WERI-Rb-1 (cell line): ENCODE measurements at regions not wholly inside any gene's neighbourhood (a gene's known extent, or its start where the extent isn't known, plus 50 kb on each side); places are given as distances from the start of the nearest gene placed in this dataset.

Source experiments
- DNase-seq: peaks from one replicate; pipeline ENCODE4 v3.0.0-alpha.2; 2020
- H3K27ac ChIP-seq: fragments of 250-450 bp; sonication (Bioruptor Pico); 2 replicates; pipeline ENCODE4 v1.5.1; 2020; ENCODE audit warnings: mild to moderate bottlenecking, moderate library complexity
- H3K27me3 ChIP-seq: fragments of 250-450 bp; sonication (Bioruptor Pico); 2 replicates; pipeline ENCODE4 v1.5.1; 2021; ENCODE audit warnings: mild to moderate bottlenecking, low read depth, moderate library complexity; ENCODE audit not compliant: insufficient read depth, severe bottlenecking
- H3K36me3 ChIP-seq: fragments of 250-450 bp; sonication (Bioruptor Pico); 2 replicates; pipeline ENCODE4 v1.5.1; 2020; ENCODE audit warnings: mild to moderate bottlenecking, moderate library complexity
- H3K4me3 ChIP-seq: 2 replicates; pipeline ENCODE4 v1.5.1; 2011; ENCODE audit warnings: low read depth, mild to moderate bottlenecking, control low read depth, low read length
- H3K9me3 ChIP-seq: fragments of 250-450 bp; sonication (Bioruptor Pico); 2 replicates; pipeline ENCODE4 v1.5.1; 2021; ENCODE audit warnings: mild to moderate bottlenecking, moderate library complexity; ENCODE audit not compliant: severe bottlenecking
- CTCF ChIP-seq: IDR thresholded peaks from 2 replicates; pipeline ENCODE4 v1.5.1; 2011; ENCODE audit warnings: low read depth, mild to moderate bottlenecking, control low read depth, inconsistent platforms, low read length

- Histone ChIP-seq H3K27ac (no peak overlapping the region), H3K27me3 (no peaks in the 10 kb centered on the region), H3K9me3 (no peaks in the 10 kb centered on the region), H3K36me3 (no peaks in the 10 kb centered on the region), H3K4me3 (no peak overlapping the region)
- no peak for TF ChIP-seq CTCF
- no peak for DNase-seq
Measured at GRCh38 chrX:30153881-30154260, 61.5 kb upstream of the MAGEB2 start.

GRCh38 chrX:30156009-30156408 is 59.4 kb upstream of the MAGEB2 start:
- Histone ChIP-seq H3K27ac (no peak overlapping the region), H3K36me3 (no peaks in the 10 kb centered on the region), H3K9me3 (no peaks in the 10 kb centered on the region), H3K4me3 (no peak overlapping the region), H3K27me3 (no peaks in the 10 kb centered on the region)
- DNase-seq = no peak
- TF ChIP-seq CTCF = no peak

- Histone ChIP-seq H3K36me3 (no peaks in the 10 kb centered on the region), H3K4me3 (no peak overlapping the region), H3K9me3 (no peaks in the 10 kb centered on the region), H3K27me3 (no peaks in the 10 kb centered on the region), H3K27ac (no peak overlapping the region)
- no peak for DNase-seq
- no peak for TF ChIP-seq CTCF
Measured at GRCh38 chrX:30156880-30157560, 58.3 kb upstream of the MAGEB2 start.

- no peak for TF ChIP-seq CTCF
- Histone ChIP-seq H3K4me3 (no peak overlapping the region), H3K27me3 (peaks cover 4% of the 10 kb centered on the region), H3K36me3 (no peaks in the 10 kb centered on the region), H3K9me3 (no peaks in the 10 kb centered on the region), H3K27ac (no peak overlapping the region)
- DNase-seq = no peak
Measured at GRCh38 chrX:30161043-30161442, 54.3 kb upstream of the MAGEB2 start.
